Peyer's patch (tissue), 4 donors: ENCODE measurements at regions not wholly inside any gene's neighbourhood (a gene's known extent, or its start where the extent isn't known, plus 50 kb on each side); places are given as distances from the start of the nearest gene placed in this dataset.

Experiments used
- DNase-seq, 3 donors: peaks; one replicate each; pipeline ENCODE4 v3.0.0-alpha.2; 2017 to 2019
- H3K27ac ChIP-seq, 4 donors: fragments of 200-600 bp; sonication (generic); one replicate each; pipeline ENCODE4 v1.5.1; 2016 to 2019
- H3K27me3 ChIP-seq, 2 donors: fragments of 200-600 bp; sonication (generic); one replicate each; pipeline ENCODE4 v1.5.1; 2019
- H3K36me3 ChIP-seq, 3 donors: fragments of 200-600 bp; sonication (generic); one replicate each; pipeline ENCODE4 v1.5.1; 2016 to 2019
- H3K4me1 ChIP-seq, 4 donors: fragments of 200-600 bp; sonication (generic); one replicate each; pipeline ENCODE4 v1.5.1; 2016 to 2019
- H3K4me3 ChIP-seq, 4 donors: fragments of 200-600 bp; sonication (generic); 1 replicate in 3 of 4; 2 replicates in 1 of 4; pipeline ENCODE4 v1.5.1; 2016 to 2019; ENCODE audit warnings: mild to moderate bottlenecking in 1 of 4
- H3K9me3 ChIP-seq, 4 donors: fragments of 200-600 bp; sonication (generic); one replicate each; pipeline ENCODE4 v1.5.1; 2016 to 2019; ENCODE audit warnings: mild to moderate bottlenecking in 1 of 4
- CTCF ChIP-seq, 6 experiments: fragments of 450-650 bp in 4 of 6; fragments of 200-600 bp in 2 of 6; sonication (generic) in 1 of 6; IDR thresholded peaks; one replicate each; pipeline ENCODE4 v1.5.1; 2017 to 2019; ENCODE audit warnings: antibody characterized with exemption in 6 of 6, mild to moderate bottlenecking in 3 of 6, moderate library complexity in 1 of 6
- POLR2A ChIP-seq, 2 donors: fragments of 450-650 bp; IDR thresholded peaks; one replicate each; pipeline ENCODE4 v1.5.1; 2017; ENCODE audit warnings: antibody characterized with exemption in 2 of 2, mild to moderate bottlenecking in 2 of 2, moderate library complexity in 2 of 2

- Histone ChIP-seq H3K27ac (no peak overlapping the region), H3K9me3 (no peaks in the 10 kb centered on the region), H3K4me1 (no peaks in the 10 kb centered on the region), H3K36me3 (no peaks in the 10 kb centered on the region), H3K27me3 (no peaks in the 10 kb centered on the region), H3K4me3 (no peak overlapping the region)
- TF ChIP-seq CTCF (IDR thresholded peaks at IDR 0.05) = no peak
- no peak for TF ChIP-seq POLR2A (IDR thresholded peaks at IDR 0.05)
- DNase-seq = peak in 1 of 3 donors; percentile 26
These were observed 216.4 kb downstream of the DLL1 start for GRCh38 chr6:170074435-170074834.

- Histone ChIP-seq H3K4me3 (no peak overlapping the region), H3K9me3 (no peaks in the 10 kb centered on the region), H3K36me3 (no peaks in the 10 kb centered on the region), H3K4me1 (no peaks in the 10 kb centered on the region), H3K27ac (no peak overlapping the region), H3K27me3 (no peaks in the 10 kb centered on the region)
- peak in 1 of 3 donors; percentile 33 for DNase-seq
- TF ChIP-seq POLR2A (IDR thresholded peaks at IDR 0.05) = no peak
These were observed 217.0 kb downstream of the DLL1 start for GRCh38 chr6:170073846-170074245.

GRCh38 chr6:170072246-170072645, 218.6 kb downstream of the DLL1 start:
- Histone ChIP-seq H3K27me3 (no peaks in the 10 kb centered on the region), H3K36me3 (no peaks in the 10 kb centered on the region), H3K9me3 (no peaks in the 10 kb centered on the region), H3K4me1 (no peaks in the 10 kb centered on the region), H3K4me3 (no peak overlapping the region), H3K27ac (no peak overlapping the region)
- no peak for TF ChIP-seq CTCF (IDR thresholded peaks at IDR 0.05)
- no peak for TF ChIP-seq POLR2A (IDR thresholded peaks at IDR 0.05)
- no peak for DNase-seq

- Histone ChIP-seq H3K4me3 (no peak overlapping the region), H3K36me3 (no peaks in the 10 kb centered on the region), H3K27ac (no peak overlapping the region), H3K9me3 (no peaks in the 10 kb centered on the region), H3K4me1 (no peaks in the 10 kb centered on the region), H3K27me3 (no peaks in the 10 kb centered on the region)
- no peak for TF ChIP-seq CTCF (IDR thresholded peaks at IDR 0.05)
- TF ChIP-seq POLR2A (IDR thresholded peaks at IDR 0.05) = no peak
- DNase-seq = no peak
These were observed 221.3 kb downstream of the DLL1 start for GRCh38 chr6:170069611-170070010.

- DNase-seq = peak in 2 of 3 donors; percentile 10 to 27
- Histone ChIP-seq H3K36me3 (no peaks in the 10 kb centered on the region), H3K4me3 (no peak overlapping the region), H3K27me3 (no peaks in the 10 kb centered on the region), H3K4me1 (no peaks in the 10 kb centered on the region), H3K9me3 (no peaks in the 10 kb centered on the region), H3K27ac (no peak overlapping the region)
- TF ChIP-seq POLR2A (IDR thresholded peaks at IDR 0.05) (no peak), CTCF (IDR thresholded peaks at IDR 0.05) (no peak)
These were observed 222.4 kb downstream of the DLL1 start for GRCh38 chr6:170068496-170068895.

GRCh38 chr6:170067923-170068360, 222.9 kb downstream of the DLL1 start:
- TF ChIP-seq POLR2A (IDR thresholded peaks at IDR 0.05) = no peak
- no peak for TF ChIP-seq CTCF (IDR thresholded peaks at IDR 0.05)
- Histone ChIP-seq H3K27me3 (no peaks in the 10 kb centered on the region), H3K27ac (no peak overlapping the region), H3K4me3 (no peak overlapping the region), H3K36me3 (no peaks in the 10 kb centered on the region), H3K4me1 (no peaks in the 10 kb centered on the region), H3K9me3 (no peaks in the 10 kb centered on the region)
- DNase-seq = peak in 2 of 3 donors; percentile 18 to 28
